ENCODE measurements at regions not wholly inside any gene's neighbourhood (a gene's known extent, or its start where the extent isn't known, plus 50 kb on each side); places are given as distances from the start of the nearest gene placed in this dataset.
"Not testable (repeated sequence)": the region's sequence is repeated elsewhere in the genome, so short reads cannot be mapped to it uniquely, and the experiment has no call there.

DNA sequence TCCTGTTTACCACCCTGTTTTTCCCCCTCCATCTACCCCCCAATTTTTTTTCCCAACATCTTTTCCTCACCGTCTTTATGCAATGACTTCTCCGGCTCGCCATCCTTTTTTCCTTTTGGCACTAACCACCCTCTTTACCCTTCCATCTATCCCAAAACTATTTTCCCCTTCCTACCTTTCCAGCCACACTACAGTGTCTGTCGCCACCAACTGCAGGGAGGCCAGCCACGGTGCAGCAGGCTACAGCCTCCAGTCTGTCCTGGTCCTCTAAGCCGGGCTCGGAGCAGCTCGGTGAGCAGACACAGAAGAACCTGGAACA, 108.5 kb upstream of the TPTE start:
- TF ChIP-seq, protein P1, sequence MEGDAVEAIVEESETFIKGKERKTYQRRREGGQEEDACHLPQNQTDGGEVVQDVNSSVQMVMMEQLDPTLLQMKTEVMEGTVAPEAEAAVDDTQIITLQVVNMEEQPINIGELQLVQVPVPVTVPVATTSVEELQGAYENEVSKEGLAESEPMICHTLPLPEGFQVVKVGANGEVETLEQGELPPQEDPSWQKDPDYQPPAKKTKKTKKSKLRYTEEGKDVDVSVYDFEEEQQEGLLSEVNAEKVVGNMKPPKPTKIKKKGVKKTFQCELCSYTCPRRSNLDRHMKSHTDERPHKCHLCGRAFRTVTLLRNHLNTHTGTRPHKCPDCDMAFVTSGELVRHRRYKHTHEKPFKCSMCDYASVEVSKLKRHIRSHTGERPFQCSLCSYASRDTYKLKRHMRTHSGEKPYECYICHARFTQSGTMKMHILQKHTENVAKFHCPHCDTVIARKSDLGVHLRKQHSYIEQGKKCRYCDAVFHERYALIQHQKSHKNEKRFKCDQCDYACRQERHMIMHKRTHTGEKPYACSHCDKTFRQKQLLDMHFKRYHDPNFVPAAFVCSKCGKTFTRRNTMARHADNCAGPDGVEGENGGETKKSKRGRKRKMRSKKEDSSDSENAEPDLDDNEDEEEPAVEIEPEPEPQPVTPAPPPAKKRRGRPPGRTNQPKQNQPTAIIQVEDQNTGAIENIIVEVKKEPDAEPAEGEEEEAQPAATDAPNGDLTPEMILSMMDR (IDR thresholded peaks at IDR 0.05) = not testable (repeated sequence)
- not testable (repeated sequence) for TF ChIP-seq POLR2A (IDR thresholded peaks at IDR 0.05)

Measured in body of pancreas (tissue), 4 donors.